Psoas muscle (tissue), 7 donors: ENCODE measurements at regions not wholly inside any gene's neighbourhood (a gene's known extent, or its start where the extent isn't known, plus 50 kb on each side); places are given as distances from the start of the nearest gene placed in this dataset.

ENCODE experiments used
- ATAC-seq, 4 donors: fragments of 200-7000 bp; cut with Tn5 transposase; one replicate each; pipeline ENCODE4 v1.9.1; 2020; ENCODE audit warnings: moderate library complexity in 3 of 4, mild to moderate bottlenecking in 2 of 4
- DNase-seq, 2 donors: peaks; one replicate each; pipeline ENCODE4 v3.0.0-alpha.2; 2020
- H3K27ac ChIP-seq: fragments of 200-600 bp; one replicate; pipeline ENCODE4 v1.8.0; 2022
- H3K27me3 ChIP-seq, 3 donors: fragments of 200-600 bp in 1 of 3; one replicate each; pipeline versions ENCODE4 v1.6.1 to v1.8.0; 2013 to 2022; ENCODE audit warnings: low read length in 2 of 3, mild to moderate bottlenecking in 2 of 3, moderate library complexity in 1 of 3; ENCODE audit not compliant: insufficient read depth in 3 of 3
- H3K36me3 ChIP-seq, 2 donors: fragments of 200-600 bp in 1 of 2; one replicate each; pipeline versions ENCODE4 v1.6.1 to v1.8.0; 2013 to 2022; ENCODE audit warnings: low read depth in 1 of 2, mild to moderate bottlenecking in 1 of 2, moderate library complexity in 1 of 2; ENCODE audit not compliant: insufficient read depth in 1 of 2
- H3K4me1 ChIP-seq: fragments of 200-600 bp; one replicate; pipeline ENCODE4 v1.8.0; 2022
- H3K4me3 ChIP-seq: fragments of 200-600 bp; one replicate; pipeline ENCODE4 v1.8.0; 2022; ENCODE audit warnings: mild to moderate bottlenecking
- H3K9me3 ChIP-seq: fragments of 200-600 bp; one replicate; pipeline ENCODE4 v1.8.0; 2022
- WGBS, 3 donors: extraction: QIAGEN DNeasy Blood & Tissue Kit; methylation state at CpG; one replicate each; pipeline versions ENCODE4 v1.1.6 to v1.1.7; 2013; 5-methylcytosine and 5-hydroxymethylcytosine counted together
- intact Hi-C, 2 donors: fragments of 100-400 bp; cut with DNase I; formaldehyde crosslinking; loops; one replicate each; pipeline versions ENCODE4 v1.11.0 to v1.14.2; 2022
- TF ChIP-seq, protein P1 (sequence below): fragments of 200-600 bp; IDR thresholded peaks from one replicate; pipeline ENCODE4 v1.8.0; 2022; ENCODE audit warnings: antibody characterized with exemption
- donor health status: healthy with polysubstance abuse.
- donor health status: DM: no; HTN: no; CAD: no; lungs with moderate emphysema.
- donor health status: Bipolar disorder and iron deficiency.
- donor health status: healthy.
- donor health status: DM: yes; HTN: yes; CAD: no.
- donor health status: DM: no; HTN: no; CAD: no.
- donor health status: DM: yes; HTN: yes; CAD: no.

DNA sequence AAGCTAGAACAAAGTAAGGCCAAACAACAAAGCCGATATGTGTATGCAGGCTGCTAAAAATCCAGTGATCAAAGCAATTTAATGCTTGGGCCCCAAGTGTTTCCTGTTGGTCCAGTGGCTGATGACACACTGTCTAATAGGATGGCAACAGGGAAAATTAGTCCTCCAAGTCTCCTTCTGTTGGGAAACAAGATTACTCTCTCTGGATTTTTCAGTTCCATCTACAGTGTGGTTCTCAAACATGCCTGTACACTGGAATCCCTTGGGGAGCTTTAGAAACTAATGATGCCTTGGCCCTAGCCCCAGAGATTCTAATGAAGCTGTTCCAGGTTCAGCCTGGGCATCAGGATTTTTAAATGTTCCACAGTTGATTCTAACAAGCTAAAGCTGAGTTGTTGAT lies 198.7 kb downstream of the AHR start:
- intact Hi-C loops = no loop called here
- H3K4me3 ChIP-seq = no peak overlapping the region
- H3K27ac ChIP-seq = no peak overlapping the region
- no peaks in the 10 kb centered on the region for H3K36me3 ChIP-seq
- no peaks in the 10 kb centered on the region for H3K4me1 ChIP-seq
- 89 to 92% (median 90%) methylated on average over 1 of the region's 1 CpG for WGBS, 3 donors
- DNase-seq = no peak
- no peaks in the 10 kb centered on the region for H3K9me3 ChIP-seq
- no peaks in the 10 kb centered on the region for H3K27me3 ChIP-seq
- no peak for ATAC-seq
- TF ChIP-seq, protein P1, sequence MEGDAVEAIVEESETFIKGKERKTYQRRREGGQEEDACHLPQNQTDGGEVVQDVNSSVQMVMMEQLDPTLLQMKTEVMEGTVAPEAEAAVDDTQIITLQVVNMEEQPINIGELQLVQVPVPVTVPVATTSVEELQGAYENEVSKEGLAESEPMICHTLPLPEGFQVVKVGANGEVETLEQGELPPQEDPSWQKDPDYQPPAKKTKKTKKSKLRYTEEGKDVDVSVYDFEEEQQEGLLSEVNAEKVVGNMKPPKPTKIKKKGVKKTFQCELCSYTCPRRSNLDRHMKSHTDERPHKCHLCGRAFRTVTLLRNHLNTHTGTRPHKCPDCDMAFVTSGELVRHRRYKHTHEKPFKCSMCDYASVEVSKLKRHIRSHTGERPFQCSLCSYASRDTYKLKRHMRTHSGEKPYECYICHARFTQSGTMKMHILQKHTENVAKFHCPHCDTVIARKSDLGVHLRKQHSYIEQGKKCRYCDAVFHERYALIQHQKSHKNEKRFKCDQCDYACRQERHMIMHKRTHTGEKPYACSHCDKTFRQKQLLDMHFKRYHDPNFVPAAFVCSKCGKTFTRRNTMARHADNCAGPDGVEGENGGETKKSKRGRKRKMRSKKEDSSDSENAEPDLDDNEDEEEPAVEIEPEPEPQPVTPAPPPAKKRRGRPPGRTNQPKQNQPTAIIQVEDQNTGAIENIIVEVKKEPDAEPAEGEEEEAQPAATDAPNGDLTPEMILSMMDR = no peak

DNA sequence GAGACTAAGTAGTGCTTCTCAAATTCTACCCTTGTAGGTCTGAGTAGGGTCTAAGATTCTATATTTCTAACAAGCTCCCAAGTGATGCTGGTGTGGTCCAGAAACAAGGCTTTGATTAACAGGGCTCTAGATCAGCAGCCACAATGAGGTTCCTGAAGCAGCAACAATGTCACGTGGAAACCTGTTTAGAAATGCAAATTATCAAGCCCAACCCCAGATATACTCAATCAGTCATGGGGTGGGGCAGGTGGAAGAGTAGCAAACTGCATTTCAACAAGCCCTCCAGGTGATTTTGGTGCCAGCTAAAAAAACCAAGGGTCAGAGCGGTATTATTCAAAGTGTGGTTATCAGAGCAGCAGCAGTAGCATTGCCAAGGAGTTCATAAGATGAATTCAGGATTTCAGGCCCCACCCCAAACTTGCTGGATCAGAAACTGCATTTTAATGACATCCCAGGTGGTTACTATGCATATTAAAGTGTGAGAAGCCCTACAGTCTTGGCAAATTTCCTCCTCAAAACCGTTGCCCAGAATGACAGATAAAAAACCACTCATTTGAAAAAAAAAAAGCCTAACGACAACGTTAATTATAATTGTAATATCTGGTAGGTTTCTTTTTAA lies 199.2 kb downstream of the AHR start:
- Histone ChIP-seq H3K27ac (no peak overlapping the region), H3K27me3 (no peaks in the 10 kb centered on the region), H3K4me1 (no peaks in the 10 kb centered on the region), H3K4me3 (no peak overlapping the region), H3K36me3 (no peaks in the 10 kb centered on the region), H3K9me3 (no peaks in the 10 kb centered on the region)
- intact Hi-C loops = no loop called here
- TF ChIP-seq, protein P1 = no peak
- ATAC-seq (no peak), DNase-seq (no peak)
- WGBS, 3 donors = 61 to 66% (median 65%) methylated on average over 5 of the region's 5 CpGs

DNA sequence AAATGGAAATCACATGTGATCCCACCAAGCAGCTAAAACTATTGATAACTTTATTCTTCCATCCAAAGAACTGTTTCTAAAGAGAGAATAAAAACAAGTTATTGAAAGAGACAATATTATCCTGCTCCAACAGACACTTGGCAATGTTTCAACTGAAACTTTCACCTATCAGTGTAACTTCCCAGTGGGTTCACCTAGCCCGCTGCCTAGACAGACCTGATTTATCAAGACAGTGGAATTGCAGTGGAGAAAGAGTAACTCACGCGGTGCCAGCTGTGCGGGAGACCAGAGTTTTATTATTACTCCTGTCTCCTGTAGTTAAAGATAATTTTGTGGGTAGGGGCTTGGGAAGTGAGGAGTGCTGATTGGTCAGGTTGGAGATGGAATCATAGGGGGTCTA lies 199.8 kb downstream of the AHR start:
- Histone ChIP-seq H3K27ac (no peak overlapping the region), H3K4me1 (no peaks in the 10 kb centered on the region), H3K27me3 (no peaks in the 10 kb centered on the region), H3K4me3 (no peak overlapping the region), H3K9me3 (no peaks in the 10 kb centered on the region), H3K36me3 (no peaks in the 10 kb centered on the region)
- TF ChIP-seq, protein P1 = no peak
- no peak for ATAC-seq
- WGBS, 3 donors = 93 to 94% (median 93%) methylated on average over 4 of the region's 4 CpGs
- intact Hi-C loops = no loop called here
- no peak for DNase-seq

DNA sequence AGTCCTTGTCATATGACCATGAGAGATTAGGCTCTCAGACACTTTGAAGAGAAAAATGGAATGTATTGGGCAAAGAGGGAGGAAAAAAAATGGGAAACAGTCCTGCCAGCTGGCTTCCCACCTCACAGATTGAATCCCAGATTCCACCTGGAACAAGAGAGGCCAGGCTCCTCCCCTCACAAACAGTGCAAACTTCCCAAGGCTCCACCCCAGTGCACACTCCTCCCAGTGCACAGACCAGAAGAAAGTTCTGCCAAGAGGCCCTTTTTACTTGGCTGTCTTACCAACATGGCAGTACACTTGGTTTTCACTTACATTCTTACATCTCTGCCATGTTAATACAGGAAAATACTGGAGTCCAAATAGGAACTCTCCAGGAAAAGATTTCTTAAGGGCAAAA lies 202.3 kb downstream of the AHR start:
- intact Hi-C loops = no loop called here
- no peaks in the 10 kb centered on the region for H3K4me1 ChIP-seq
- TF ChIP-seq, protein P1 = no peak
- no peaks in the 10 kb centered on the region for H3K9me3 ChIP-seq
- no peaks in the 10 kb centered on the region for H3K36me3 ChIP-seq
- no peaks in the 10 kb centered on the region for H3K27me3 ChIP-seq
- ATAC-seq (no peak), DNase-seq (no peak)
- no peak overlapping the region for H3K4me3 ChIP-seq
- no peak overlapping the region for H3K27ac ChIP-seq
